HepG2 (cell line): ENCODE measurements at regions not wholly inside any gene's neighbourhood (a gene's known extent, or its start where the extent isn't known, plus 50 kb on each side); places are given as distances from the start of the nearest gene placed in this dataset.

Source experiments
- ATAC-seq: fragments of 200-7000 bp; cut with Tn5 transposase; 3 replicates; pipeline ENCODE4 v1.9.1; 2020; ENCODE audit warnings: mild to moderate bottlenecking, moderate library complexity
- BruUV-seq: library from RNA; stranded (reverse); fragments of 400-500 nt; replicated peaks from 2 replicates; lab custom pipeline; 2021; lab: Mats Ljungman, UMichigan
- CTCF ChIA-PET: fragments of 300-600 bp; formaldehyde crosslinking; extraction: SDS; loops from one replicate; lab custom pipeline; 2021; ENCODE audit warnings: low total read pairs, inconsistent platforms, low intra/inter-chr PET ratio; lab: Yijun Ruan, JAX
- POLR2A ChIA-PET: fragments of 350-600 bp; sonication (Branson Sonifier 250); formaldehyde crosslinking; loops from one replicate; lab custom pipeline; 2020; ENCODE audit warnings: antibody characterized with exemption, inconsistent platforms; lab: Yijun Ruan, JAX
- DNase-seq: peaks from one replicate; pipeline ENCODE4 v3.0.0-alpha.2; 2015; ENCODE audit warnings: low spot score
- FAIRE-seq: peaks from 3 replicates; lab custom pipeline; 2011; peaks lifted over from hg19 to GRCh38; lab: Jason Lieb, UNC
- H2AFZ ChIP-seq: one replicate; pipeline ENCODE4 v1.6.1; 2011; ENCODE audit warnings: low read length, inconsistent platforms
- H3K27ac ChIP-seq: fragments of 300-600 bp; 3 replicates; pipeline ENCODE4 v1.8.0; 2011; ENCODE audit warnings: mixed run types, mild to moderate bottlenecking, mixed read lengths, low read length, inconsistent platforms; ENCODE audit not compliant: insufficient read depth; ENCODE audit errors: extremely low read length
- H3K27me3 ChIP-seq, 2 experiments: fragments of 200-600 bp in 1 of 2; 2 replicates in 1 of 2; 3 replicates in 1 of 2; pipeline versions ENCODE4 v1.6.0 to v1.8.0; 2011; ENCODE audit warnings: low read length in 2 of 2, mild to moderate bottlenecking in 2 of 2, moderate library complexity in 2 of 2, inconsistent platforms in 1 of 2; ENCODE audit not compliant: insufficient read depth in 2 of 2, control insufficient read depth in 1 of 2
- H3K36me3 ChIP-seq, 2 experiments: fragments of 200-600 bp in 1 of 2; replicated peaks in 1 of 2; 2 replicates in 1 of 2; 3 replicates in 1 of 2; pipeline versions ENCODE4 v1.5.1 to v1.8.0; 2011; ENCODE audit warnings: low read length in 2 of 2, inconsistent platforms in 1 of 2; ENCODE audit not compliant: insufficient read depth in 2 of 2, control insufficient read depth in 1 of 2
- H3K4me1 ChIP-seq: 2 replicates; pipeline ENCODE4 v1.5.1; 2012; ENCODE audit warnings: low read length, inconsistent platforms; ENCODE audit not compliant: insufficient read depth
- H3K4me2 ChIP-seq: 2 replicates; pipeline ENCODE4 v1.6.0; 2011; ENCODE audit warnings: low read depth, low read length, inconsistent platforms
- H3K4me3 ChIP-seq, 3 experiments: fragments of 200-600 bp in 1 of 3; sonication (generic), shearing (Covaris generic) in 1 of 3; replicated peaks in 1 of 3; 2 replicates each; pipeline ENCODE4 v1.5.1; 2011 to 2016; ENCODE audit warnings: low read length in 3 of 3, inconsistent platforms in 2 of 3, low read depth in 2 of 3, mild to moderate bottlenecking in 2 of 3, control low read depth in 1 of 3, mixed read lengths in 1 of 3; ENCODE audit not compliant: insufficient read depth in 1 of 3
- H3K79me2 ChIP-seq: one replicate; pipeline ENCODE4 v1.6.1; 2011; ENCODE audit warnings: low read length, inconsistent platforms; ENCODE audit not compliant: insufficient read depth
- H3K9ac ChIP-seq: 2 replicates; pipeline ENCODE4 v1.6.0; 2011; ENCODE audit warnings: mild to moderate bottlenecking, low read depth, low read length, inconsistent platforms; ENCODE audit not compliant: insufficient read depth
- H3K9me3 ChIP-seq: 2 replicates; pipeline ENCODE4 v1.5.1; 2012; ENCODE audit warnings: mild to moderate bottlenecking, low read length
- H4K20me1 ChIP-seq: 2 replicates; pipeline ENCODE4 v1.6.0; 2011; ENCODE audit warnings: inconsistent platforms, mild to moderate bottlenecking, low read length, moderate library complexity; ENCODE audit not compliant: insufficient read depth
- CREB1 ChIP-seq, 2 experiments: fragments of 450-650 bp in 1 of 2; IDR thresholded peaks; 2 replicates each; pipeline ENCODE4 v1.6.1; 2016 to 2017; ENCODE audit warnings: control low read depth in 1 of 2, mild to moderate bottlenecking in 1 of 2, missing compliant biosample characterization in 1 of 2, missing genetic modification characterization in 1 of 2
- FOSL2 ChIP-seq: sonication (generic); formaldehyde crosslinking; IDR thresholded peaks from 2 replicates; pipeline ENCODE4 v1.4.0; 2020; ENCODE audit warnings: missing genetic modification reagents
- HNRNPK ChIP-seq: fragments of 200-400 bp; formaldehyde crosslinking; IDR thresholded peaks from 2 replicates; pipeline ENCODE4 v1.6.1; 2018; ENCODE audit warnings: low read length, low read depth, moderate library complexity, mild to moderate bottlenecking; ENCODE audit not compliant: poor library complexity, severe bottlenecking
- PHB2 ChIP-seq: fragments of 450-650 bp; IDR thresholded peaks from 2 replicates; pipeline ENCODE4 v1.6.1; 2018; ENCODE audit not compliant: partially characterized antibody
- TCF7 ChIP-seq: sonication (generic); IDR thresholded peaks from 2 replicates; pipeline ENCODE4 v1.6.1; 2016; ENCODE audit warnings: antibody characterized with exemption, low read depth
- TMF1 ChIP-seq: sonication (generic); formaldehyde crosslinking; IDR thresholded peaks from 2 replicates; pipeline ENCODE4 v1.8.1; 2022; ENCODE audit warnings: low read depth, missing genetic modification reagents
- ZNF160 ChIP-seq: sonication (generic); formaldehyde crosslinking; IDR thresholded peaks from 2 replicates; pipeline ENCODE4 v1.8.0; 2022; ENCODE audit warnings: mild to moderate bottlenecking, inconsistent platforms, missing genetic modification reagents
- ZNF468 ChIP-seq: sonication (generic); formaldehyde crosslinking; IDR thresholded peaks from 2 replicates; pipeline ENCODE4 v1.8.0; 2022; ENCODE audit warnings: mild to moderate bottlenecking, moderate library complexity, missing genetic modification reagents
- ZNF569 ChIP-seq: sonication (generic); formaldehyde crosslinking; IDR thresholded peaks from 2 replicates; pipeline ENCODE4 v1.5.0; 2020; ENCODE audit warnings: mild to moderate bottlenecking, missing genetic modification reagents, moderate library complexity, borderline replicate concordance
- ZNF576 ChIP-seq: sonication (generic); formaldehyde crosslinking; IDR thresholded peaks from 2 replicates; pipeline ENCODE4 v1.4.0; 2020; ENCODE audit warnings: mild to moderate bottlenecking, missing genetic modification reagents
- ZNF646 ChIP-seq: sonication (generic); formaldehyde crosslinking; IDR thresholded peaks from 2 replicates; pipeline ENCODE4 v1.9.0; 2021; ENCODE audit warnings: mild to moderate bottlenecking, missing genetic modification reagents
- ZNF792 ChIP-seq: IDR thresholded peaks from 2 replicates; pipeline ENCODE4 v1.6.1; 2016
- ZNF839 ChIP-seq: sonication (generic); formaldehyde crosslinking; IDR thresholded peaks from 2 replicates; pipeline ENCODE4 v1.4.0; 2020; ENCODE audit warnings: missing genetic modification reagents, mild to moderate bottlenecking, borderline replicate concordance
- WGBS: methylation state at CpG from one replicate; pipeline ENCODE4 v1.1.6; 2017; ENCODE audit warnings: low lambda C conversion rate; 5-methylcytosine and 5-hydroxymethylcytosine counted together
- in situ Hi-C: cut with HindIII; loops from 2 replicates; pipeline ENCODE4 v1.10.0; 2017; ENCODE audit warnings: low pct_unique_long_range_greater_than_20kb; ENCODE audit not compliant: extremely low pct_ligation_motif_present
- intact Hi-C: fragments of 100-400 bp; cut with micrococcal nuclease; formaldehyde crosslinking; loops from one replicate; pipeline ENCODE4 v1.10.0; 2022; ENCODE audit not compliant: unreplicated experiment

- peak; percentile 66 for ATAC-seq
- intact Hi-C loops: no loop called here
Observed at GRCh38 chr3:113086560-113087461, 96.0 kb downstream of the GTPBP8 start.

GRCh38 chr3:113088616-113089015, 97.8 kb downstream of the GTPBP8 start:
- H3K9ac ChIP-seq: no peak overlapping the region
- no peak overlapping the region for H3K27ac ChIP-seq
- peaks cover 17% of the 10 kb centered on the region for H3K4me1 ChIP-seq
- H3K4me3 ChIP-seq: no peak overlapping the region
- no peak for ATAC-seq
- DNase-seq: no peak
- H3K4me2 ChIP-seq: no peak overlapping the region
- intact Hi-C loops (no loop called here), in situ Hi-C loops (no loop called here)
- no peaks in the 10 kb centered on the region for H4K20me1 ChIP-seq
- no peaks in the 10 kb centered on the region for H3K27me3 ChIP-seq
- H3K9me3 ChIP-seq: no peaks in the 10 kb centered on the region
- no peaks in the 10 kb centered on the region for H3K36me3 ChIP-seq
- FAIRE-seq: no peak
- no TSS peak for BruUV-seq
- POLR2A ChIA-PET: no interaction called here
- CTCF ChIA-PET: no interaction called here
- no peaks in the 10 kb centered on the region for H3K79me2 ChIP-seq
- no peak overlapping the region for H2AFZ ChIP-seq
- 48% methylated on average over 8 of the region's 8 CpGs for WGBS
- no peak for TF ChIP-seq ZNF646 (CRISPR knock-in tag)
- TF ChIP-seq ZNF576 (CRISPR knock-in tag): no peak
- TF ChIP-seq PHB2: no peak
- no peak for TF ChIP-seq TMF1 (CRISPR knock-in tag)
- TF ChIP-seq ZNF839 (CRISPR knock-in tag): no peak
- TF ChIP-seq ZNF160 (CRISPR knock-in tag): no peak

More at GRCh38 chr3:113086560-113087461, 96.0 kb downstream of the GTPBP8 start:
- Histone ChIP-seq H3K4me1 (peaks cover 17% of the 10 kb centered on the region), H4K20me1 (no peaks in the 10 kb centered on the region), H3K9me3 (no peaks in the 10 kb centered on the region), H3K4me3 (no peak overlapping the region)
- peak; percentile 48 for DNase-seq
- 21% methylated on average over 6 of the region's 6 CpGs for WGBS
- TF ChIP-seq ZNF468 (CRISPR knock-in tag) (no peak), CREB1 (IDR thresholded peaks at IDR 0.05) (0 out of 2 replicates have a peak, but pooled peaks have one; percentile 12), CREB1 (CRISPR knock-in tag; IDR thresholded peaks at IDR 0.05) (no peak), ZNF792 (CRISPR knock-in tag) (no peak), HNRNPK (peak; percentile 71), FOSL2 (CRISPR knock-in tag) (peak; percentile 51; the same call in 1 of the 2 replicates), TCF7 (peak; percentile 31; the same call in 1 of the 2 replicates), ZNF569 (CRISPR knock-in tag) (no peak)
- TF ChIP-seq, all 625 proteins: peak for 4
- no peaks in the 10 kb centered on the region for H3K79me2 ChIP-seq
- ChIA-PET CTCF (no interaction called here), POLR2A (interaction anchor here (1.4 kb wide), 1 partner anchor 9 kb away, joined by 3 read pairs; no protein-coding TSS in a partner anchor)
- in situ Hi-C loops: no loop called here
- no peak overlapping the region for H3K9ac ChIP-seq
- no peaks in the 10 kb centered on the region for H3K36me3 ChIP-seq
- no peak overlapping the region for H2AFZ ChIP-seq
- H3K4me2 ChIP-seq: peak overlapping the region; percentile 20; the same call in 1 of the 2 replicates
- BruUV-seq: no TSS peak
- H3K27me3 ChIP-seq: no peaks in the 10 kb centered on the region
- no peak overlapping the region for H3K27ac ChIP-seq
- no peak for FAIRE-seq
